Epithelial cell of proximal tubule (primary cell): ENCODE measurements at regions not wholly inside any gene's neighbourhood (a gene's known extent, or its start where the extent isn't known, plus 50 kb on each side); places are given as distances from the start of the nearest gene placed in this dataset.

Experiments
- DNase-seq: peaks from one replicate; pipeline ENCODE4 v3.0.0-alpha.2; 2011; ENCODE audit warnings: low read depth
- H3K4me3 ChIP-seq: 2 replicates; pipeline ENCODE4 v1.5.1; 2011; ENCODE audit warnings: low read depth, mild to moderate bottlenecking, low read length
- CTCF ChIP-seq: conservative IDR thresholded peaks from 2 replicates; pipeline ENCODE4 v1.5.1; 2012; ENCODE audit warnings: low read depth, mild to moderate bottlenecking, low read length

GRCh38 chrX:104316739-104317138, 62.0 kb upstream of the ESX1 start:
- no peak for TF ChIP-seq CTCF
- no peak overlapping the region for H3K4me3 ChIP-seq
- DNase-seq = no peak

GRCh38 chrX:104315555-104315954, 60.8 kb upstream of the ESX1 start:
- TF ChIP-seq CTCF = no peak
- no peak for DNase-seq
- H3K4me3 ChIP-seq = no peak overlapping the region

- H3K4me3 ChIP-seq = no peak overlapping the region
- TF ChIP-seq CTCF = no peak
- no peak for DNase-seq
Measured at GRCh38 chrX:104310657-104311254, 56.0 kb upstream of the ESX1 start.

- DNase-seq = no peak
- TF ChIP-seq CTCF = peak; percentile 52
- peak overlapping the region; percentile 44 for H3K4me3 ChIP-seq
Measured at GRCh38 chrX:104310090-104310489, 55.4 kb upstream of the ESX1 start.

- H3K4me3 ChIP-seq = no peak overlapping the region
- no peak for DNase-seq
- peak; percentile 8 for TF ChIP-seq CTCF
Measured at GRCh38 chrX:104309169-104309568, 54.4 kb upstream of the ESX1 start.

- no peak for TF ChIP-seq CTCF
- no peak overlapping the region for H3K4me3 ChIP-seq
- DNase-seq = no peak
Measured at GRCh38 chrX:104307341-104307740, 52.6 kb upstream of the ESX1 start.

- no peak for DNase-seq
- no peak for TF ChIP-seq CTCF
- no peak overlapping the region for H3K4me3 ChIP-seq
Measured at GRCh38 chrX:104306180-104306579, 51.4 kb upstream of the ESX1 start.
